Stimulated activated naive B cell treated with anti-CD40 and anti-IgM and Interleukin-4, amounts not matched to agents 10 μg/mL and 1 μg/mL and 100 μg/mL, for 72 hours (primary cell): ENCODE measurements at regions not wholly inside any gene's neighbourhood (a gene's known extent, or its start where the extent isn't known, plus 50 kb on each side); places are given as distances from the start of the nearest gene placed in this dataset.

ENCODE experiments used
- ATAC-seq, 2 donors: fragments of 150-1000 bp; cut with Tn5 transposase; replicated peaks; 2 replicates each; pipeline ENCODE4 v1.10.0; 2021; ENCODE audit warnings: moderate library complexity in 1 of 2
- DNase-seq: peaks from one replicate; pipeline ENCODE4 v3.0.0; 2021
- H3K27ac Mint-ChIP-seq: one replicate; pipeline ENCODE4 v1.8.0; 2022; ENCODE audit warnings: mild to moderate bottlenecking, mixed read lengths
- H3K27me3 Mint-ChIP-seq, 2 donors: one replicate each; pipeline ENCODE4 v1.8.0; 2022; ENCODE audit warnings: mixed read lengths in 2 of 2
- H3K36me3 Mint-ChIP-seq, 2 donors: one replicate each; pipeline ENCODE4 v1.8.0; 2022; ENCODE audit warnings: mixed read lengths in 2 of 2, mild to moderate bottlenecking in 1 of 2
- H3K4me1 Mint-ChIP-seq, 2 donors: one replicate each; pipeline ENCODE4 v1.8.0; 2022; ENCODE audit warnings: mixed read lengths in 2 of 2, mild to moderate bottlenecking in 1 of 2
- H3K4me3 Mint-ChIP-seq, 2 donors: one replicate each; pipeline ENCODE4 v1.8.0; 2022; ENCODE audit warnings: mild to moderate bottlenecking in 2 of 2, mixed read lengths in 2 of 2, moderate library complexity in 1 of 2
- H3K9me3 Mint-ChIP-seq, 2 donors: one replicate each; pipeline ENCODE4 v1.8.0; 2022; ENCODE audit warnings: mixed read lengths in 2 of 2, mild to moderate bottlenecking in 1 of 2

DNA sequence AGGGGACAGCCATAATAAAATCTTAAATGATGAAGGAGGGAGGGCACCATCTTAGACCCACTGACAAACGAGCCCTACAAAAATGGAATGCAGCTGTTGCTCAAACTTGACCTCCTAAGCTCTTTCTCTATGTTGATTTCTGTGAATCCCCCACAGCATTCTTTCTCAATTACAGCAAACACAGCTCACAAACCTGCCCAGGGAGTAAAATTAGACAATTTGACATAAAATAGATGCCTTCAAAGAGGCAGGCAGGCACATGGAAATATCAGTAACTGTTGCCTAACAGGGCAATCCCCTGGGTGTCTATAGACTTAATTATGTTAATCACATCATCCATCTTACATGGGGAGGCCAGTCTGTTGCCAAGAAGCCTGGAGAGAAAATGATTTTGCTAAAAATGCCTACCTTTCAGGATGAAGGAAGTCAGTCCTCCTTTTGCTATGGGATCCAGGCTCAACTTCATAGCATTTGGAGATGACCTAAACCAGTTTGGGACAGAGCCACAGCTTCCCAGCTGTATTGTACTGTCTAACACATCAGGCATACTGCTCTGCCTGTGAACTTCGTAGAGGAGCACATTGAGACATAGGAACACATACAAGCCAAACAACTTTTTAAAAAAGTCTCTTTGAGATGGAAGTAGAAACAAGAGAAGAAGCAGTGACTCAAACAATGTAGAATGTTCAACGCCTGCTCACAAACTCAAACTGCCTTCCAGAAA lies 1177.4 kb downstream of the SORCS1 start:
- DNase-seq = no peak
- H3K27ac Mint-ChIP-seq = no peak overlapping the region
- peaks cover 0 to 1% of the 10 kb centered on the region in 2 donors for H3K9me3 Mint-ChIP-seq
- no peaks in the 10 kb centered on the region for H3K36me3 Mint-ChIP-seq
- H3K27me3 Mint-ChIP-seq = no peaks in the 10 kb centered on the region
- ATAC-seq = no peak
- H3K4me3 Mint-ChIP-seq = no peak overlapping the region
- no peaks in the 10 kb centered on the region for H3K4me1 Mint-ChIP-seq

DNA sequence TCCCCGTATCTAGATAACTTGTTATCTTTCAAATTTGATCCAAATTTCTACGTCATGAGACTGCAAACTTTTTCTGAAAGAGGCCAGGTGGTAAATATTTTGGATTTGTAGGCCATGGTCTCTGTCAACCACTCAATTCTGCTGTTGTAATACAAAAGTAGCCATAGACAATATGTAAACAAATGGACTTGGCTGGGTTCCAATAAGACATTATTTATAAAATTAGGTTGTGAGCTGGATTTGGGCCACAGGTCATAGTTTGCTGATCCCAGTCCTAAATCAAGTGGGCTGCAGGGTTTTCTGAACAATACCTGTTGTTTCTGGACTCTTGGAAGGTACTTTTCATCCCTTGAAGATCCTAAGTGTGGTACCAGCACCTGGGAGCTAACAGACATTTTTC lies 1178.0 kb downstream of the SORCS1 start:
- Mint-ChIP-seq H3K27me3 (no peaks in the 10 kb centered on the region), H3K9me3 (peaks cover 0 to 1% of the 10 kb centered on the region in 2 donors), H3K27ac (no peak overlapping the region), H3K36me3 (no peaks in the 10 kb centered on the region), H3K4me1 (no peaks in the 10 kb centered on the region), H3K4me3 (no peak overlapping the region)
- DNase-seq (no peak), ATAC-seq (no peak)

DNA sequence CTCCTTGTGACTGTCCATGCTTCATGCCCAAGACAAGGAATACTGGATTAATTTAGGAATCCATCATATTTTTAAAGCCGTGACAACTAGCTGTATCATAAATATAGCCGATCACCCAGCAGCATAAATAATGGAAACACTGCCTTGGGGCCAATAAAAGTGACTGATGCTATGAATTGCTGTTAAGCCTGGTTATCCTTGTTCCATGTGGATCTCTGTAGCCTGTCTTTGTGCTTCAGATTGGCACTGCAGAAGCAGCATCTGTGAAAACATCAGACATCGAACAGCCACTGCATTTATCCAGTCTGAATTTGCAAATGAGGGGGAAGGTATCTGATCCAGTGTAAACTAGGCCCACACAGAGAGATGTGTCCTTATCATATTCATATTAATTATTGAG lies 1181.8 kb downstream of the SORCS1 start:
- H3K4me1 Mint-ChIP-seq = no peaks in the 10 kb centered on the region
- ATAC-seq = no peak
- H3K27me3 Mint-ChIP-seq = no peaks in the 10 kb centered on the region
- H3K4me3 Mint-ChIP-seq = no peak overlapping the region
- H3K9me3 Mint-ChIP-seq = no peaks in the 10 kb centered on the region
- H3K36me3 Mint-ChIP-seq = no peaks in the 10 kb centered on the region
- no peak for DNase-seq
- no peak overlapping the region for H3K27ac Mint-ChIP-seq

DNA sequence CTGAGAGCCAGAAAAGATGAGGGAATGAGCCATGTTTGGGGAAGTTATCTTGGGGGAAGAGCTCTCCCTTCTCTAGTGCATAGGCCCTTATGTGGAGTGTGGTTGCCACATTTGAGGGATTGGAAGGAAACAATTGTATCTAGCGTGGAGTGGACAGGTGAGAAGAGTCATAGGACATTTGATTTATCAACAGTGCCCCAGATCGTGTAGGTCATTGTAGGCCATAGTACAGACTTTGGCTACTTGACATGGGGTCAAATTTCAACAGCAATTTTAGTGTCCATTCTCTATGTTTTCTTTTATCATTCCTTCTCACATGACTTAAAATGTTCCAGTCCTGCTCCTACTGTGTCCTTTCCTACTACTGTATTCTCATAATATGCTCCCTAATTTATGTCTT lies 1182.8 kb downstream of the SORCS1 start:
- no peak overlapping the region for H3K27ac Mint-ChIP-seq

DNA sequence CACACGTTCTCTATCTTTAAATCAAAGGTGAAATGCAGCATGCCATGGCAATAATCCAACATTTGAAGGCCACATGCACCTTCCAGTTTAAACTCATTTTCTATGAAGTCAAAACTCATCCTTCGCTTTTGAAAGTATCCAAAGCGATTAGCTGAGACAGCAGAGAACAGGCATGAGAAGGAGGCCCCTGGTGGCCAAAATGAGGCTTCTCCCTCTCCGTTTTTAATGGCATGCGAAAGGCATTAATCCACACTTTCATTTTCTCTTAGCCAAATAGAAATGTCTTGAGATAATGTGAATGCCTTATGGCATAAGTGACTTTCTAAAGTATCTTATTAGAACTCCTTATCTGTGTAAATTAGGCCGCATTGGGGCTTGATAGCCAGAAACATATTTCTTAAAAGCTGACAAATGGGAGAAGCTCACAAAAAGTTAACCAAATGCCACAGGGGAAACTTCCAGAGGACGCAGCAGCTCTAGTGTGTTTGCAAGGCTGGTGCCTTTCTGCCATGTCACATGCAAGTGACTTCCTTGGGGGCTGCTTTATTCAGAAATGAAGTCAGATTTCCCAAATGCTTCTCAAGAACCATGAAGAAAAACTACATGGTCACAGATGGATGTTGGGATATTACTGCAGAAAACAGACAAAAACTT lies 1189.6 kb downstream of the SORCS1 start:
- no peaks in the 10 kb centered on the region for H3K4me1 Mint-ChIP-seq
- H3K4me3 Mint-ChIP-seq = no peak overlapping the region
- no peaks in the 10 kb centered on the region for H3K36me3 Mint-ChIP-seq
- no peak overlapping the region for H3K27ac Mint-ChIP-seq
- DNase-seq = no peak
- H3K27me3 Mint-ChIP-seq = no peaks in the 10 kb centered on the region
- no peaks in the 10 kb centered on the region for H3K9me3 Mint-ChIP-seq
- ATAC-seq = no peak

More for the DNA sequence above, 1182.8 kb downstream of the SORCS1 start:
- DNase-seq (no peak), ATAC-seq (no peak)
- H3K9me3 Mint-ChIP-seq = no peaks in the 10 kb centered on the region
- no peaks in the 10 kb centered on the region for H3K4me1 Mint-ChIP-seq
- H3K4me3 Mint-ChIP-seq = no peak overlapping the region
- H3K27me3 Mint-ChIP-seq = no peaks in the 10 kb centered on the region
- no peaks in the 10 kb centered on the region for H3K36me3 Mint-ChIP-seq

DNA sequence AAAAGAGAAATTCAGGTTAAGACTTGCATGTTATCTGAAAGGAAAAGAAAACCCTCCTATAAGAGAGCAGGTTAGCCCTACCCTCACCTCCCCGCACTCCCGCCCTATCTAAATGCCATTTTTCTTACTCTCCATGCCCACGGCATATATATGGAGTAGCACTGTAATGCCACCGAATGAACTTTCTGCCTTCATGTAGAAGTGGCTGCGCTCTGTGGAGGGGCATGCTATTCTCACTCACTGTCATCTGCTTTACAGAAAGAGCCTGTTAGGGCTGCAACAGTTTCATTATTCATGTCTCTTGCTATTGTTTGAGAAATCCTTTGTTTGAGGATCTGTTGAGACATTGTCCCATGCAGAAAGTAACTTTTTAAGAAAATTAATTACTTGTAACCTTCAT lies 1190.6 kb downstream of the SORCS1 start:
- DNase-seq (no peak), ATAC-seq (no peak)
- Mint-ChIP-seq H3K27me3 (no peaks in the 10 kb centered on the region), H3K36me3 (no peaks in the 10 kb centered on the region), H3K9me3 (no peaks in the 10 kb centered on the region), H3K27ac (no peak overlapping the region), H3K4me1 (no peaks in the 10 kb centered on the region), H3K4me3 (no peak overlapping the region)

DNA sequence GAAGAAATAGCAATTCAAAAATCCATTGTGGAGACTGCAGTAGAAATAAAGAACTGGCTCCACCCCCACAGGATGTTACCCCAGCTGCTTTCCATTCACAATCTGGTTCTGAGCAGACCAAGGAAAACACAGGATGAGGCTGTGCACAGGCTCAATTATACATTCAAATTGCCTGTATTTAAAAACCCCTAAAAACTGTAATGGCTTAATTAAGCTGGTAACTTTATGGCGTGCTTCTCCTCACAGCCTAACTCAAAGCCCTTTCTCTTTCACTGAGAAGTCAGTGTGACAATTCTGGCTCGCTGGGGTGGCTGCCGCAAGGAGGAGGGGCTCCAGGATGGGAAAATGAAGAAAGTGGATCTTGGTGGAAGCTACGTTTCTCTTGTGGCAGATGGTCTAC lies 1191.1 kb downstream of the SORCS1 start:
- Mint-ChIP-seq H3K27ac (no peak overlapping the region), H3K4me1 (no peaks in the 10 kb centered on the region), H3K4me3 (no peak overlapping the region), H3K36me3 (no peaks in the 10 kb centered on the region), H3K9me3 (no peaks in the 10 kb centered on the region), H3K27me3 (no peaks in the 10 kb centered on the region)
- ATAC-seq (no peak), DNase-seq (no peak)

DNA sequence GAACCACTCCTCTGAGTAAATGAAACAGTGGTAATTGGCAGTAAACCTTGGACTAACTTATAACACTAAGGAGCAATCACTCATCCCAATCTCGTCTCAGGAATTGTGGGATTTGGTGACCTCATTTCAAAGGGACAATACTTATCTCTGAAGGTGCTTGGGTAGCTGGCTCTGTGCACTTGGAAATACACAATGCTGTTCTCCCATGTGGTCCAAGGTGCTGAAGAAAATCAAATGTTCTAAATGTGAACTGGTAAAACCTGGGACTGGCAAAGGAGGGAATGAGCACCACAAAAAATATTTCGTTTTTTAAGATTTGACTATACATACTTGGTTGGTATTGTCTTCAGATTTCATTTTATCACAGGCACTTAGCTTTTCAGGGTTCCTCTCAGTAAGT lies 1193.0 kb downstream of the SORCS1 start:
- no peak for ATAC-seq
- H3K9me3 Mint-ChIP-seq = peaks cover 0 to 1% of the 10 kb centered on the region in 2 donors
- DNase-seq = no peak
- no peak overlapping the region for H3K27ac Mint-ChIP-seq
- H3K36me3 Mint-ChIP-seq = no peaks in the 10 kb centered on the region
- H3K4me3 Mint-ChIP-seq = no peak overlapping the region
- no peaks in the 10 kb centered on the region for H3K4me1 Mint-ChIP-seq
- no peaks in the 10 kb centered on the region for H3K27me3 Mint-ChIP-seq

DNA sequence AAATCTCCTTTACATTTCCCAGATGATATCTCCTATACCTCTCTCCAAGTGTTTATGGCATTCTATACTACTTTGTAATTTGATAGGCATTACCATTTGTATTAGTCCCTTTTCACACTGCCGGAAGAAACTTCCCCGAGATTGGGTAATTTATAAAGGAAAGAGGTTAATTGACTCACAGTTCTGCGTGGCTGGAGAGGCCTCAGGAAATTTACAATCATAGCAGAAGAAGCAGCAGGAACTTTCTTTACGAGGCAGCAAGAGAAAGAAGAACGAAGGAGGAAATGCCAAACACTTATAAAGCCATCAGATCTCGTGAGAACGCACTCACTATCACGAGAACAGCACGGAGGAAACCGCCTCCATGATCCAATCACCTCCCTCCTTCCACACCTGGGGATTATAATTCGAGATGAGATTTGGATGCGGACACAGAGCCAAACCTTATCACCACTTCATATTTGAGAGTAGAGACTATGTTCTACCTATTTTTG lies 1194.6 kb downstream of the SORCS1 start:
- DNase-seq (no peak), ATAC-seq (no peak)
- H3K9me3 Mint-ChIP-seq = peaks cover 0 to 1% of the 10 kb centered on the region in 2 donors
- no peak overlapping the region for H3K27ac Mint-ChIP-seq
- no peak overlapping the region for H3K4me3 Mint-ChIP-seq
- no peaks in the 10 kb centered on the region for H3K27me3 Mint-ChIP-seq
- H3K36me3 Mint-ChIP-seq = no peaks in the 10 kb centered on the region
- H3K4me1 Mint-ChIP-seq = no peaks in the 10 kb centered on the region

DNA sequence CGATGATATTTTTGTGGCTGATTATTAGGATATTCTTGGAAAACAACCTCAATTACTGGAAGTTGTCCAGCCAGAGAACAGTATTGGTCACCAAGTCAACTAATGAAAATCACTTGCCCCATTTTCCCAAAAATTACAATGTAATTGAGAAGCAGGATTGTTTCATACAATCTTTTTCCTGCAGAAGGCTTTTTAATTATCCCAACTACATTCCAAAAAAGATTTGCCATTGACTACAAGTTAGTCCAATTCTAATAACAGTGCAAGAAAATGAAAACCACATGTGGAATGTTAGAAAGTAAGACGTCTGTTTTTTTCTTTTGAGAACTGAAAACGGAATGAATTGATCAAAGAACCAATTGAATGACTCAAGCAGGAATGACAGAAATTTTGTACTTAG lies 1195.8 kb downstream of the SORCS1 start:
- no peaks in the 10 kb centered on the region for H3K36me3 Mint-ChIP-seq
- no peak overlapping the region for H3K27ac Mint-ChIP-seq
- peaks cover 0 to 1% of the 10 kb centered on the region in 2 donors for H3K9me3 Mint-ChIP-seq
- no peak for ATAC-seq
- no peaks in the 10 kb centered on the region for H3K4me1 Mint-ChIP-seq
- no peak for DNase-seq
- no peaks in the 10 kb centered on the region for H3K27me3 Mint-ChIP-seq
- H3K4me3 Mint-ChIP-seq = no peak overlapping the region

DNA sequence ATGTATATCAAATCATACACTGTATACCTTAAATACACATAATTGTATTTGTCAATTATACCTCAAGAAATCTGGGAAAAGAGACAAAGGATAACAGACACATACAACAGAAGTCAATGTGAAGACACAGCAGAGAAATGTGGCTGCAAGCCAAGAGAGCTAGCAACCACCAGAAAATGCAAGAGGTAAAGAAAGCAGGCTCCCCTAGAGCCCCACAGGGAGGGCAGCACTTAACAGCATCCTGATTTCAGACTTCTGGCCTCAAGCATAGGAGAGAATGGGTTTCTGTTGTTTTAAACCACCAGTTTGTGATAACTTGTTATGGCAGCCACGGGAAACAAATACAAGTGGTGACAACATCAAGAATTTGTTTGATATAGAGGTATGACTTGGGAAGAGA lies 1197.2 kb downstream of the SORCS1 start:
- H3K4me1 Mint-ChIP-seq = no peaks in the 10 kb centered on the region
- H3K27me3 Mint-ChIP-seq = no peaks in the 10 kb centered on the region
- no peak for DNase-seq
- no peak overlapping the region for H3K27ac Mint-ChIP-seq
- no peak overlapping the region for H3K4me3 Mint-ChIP-seq
- H3K9me3 Mint-ChIP-seq = peaks cover 0 to 1% of the 10 kb centered on the region in 2 donors
- no peak for ATAC-seq
- no peaks in the 10 kb centered on the region for H3K36me3 Mint-ChIP-seq

DNA sequence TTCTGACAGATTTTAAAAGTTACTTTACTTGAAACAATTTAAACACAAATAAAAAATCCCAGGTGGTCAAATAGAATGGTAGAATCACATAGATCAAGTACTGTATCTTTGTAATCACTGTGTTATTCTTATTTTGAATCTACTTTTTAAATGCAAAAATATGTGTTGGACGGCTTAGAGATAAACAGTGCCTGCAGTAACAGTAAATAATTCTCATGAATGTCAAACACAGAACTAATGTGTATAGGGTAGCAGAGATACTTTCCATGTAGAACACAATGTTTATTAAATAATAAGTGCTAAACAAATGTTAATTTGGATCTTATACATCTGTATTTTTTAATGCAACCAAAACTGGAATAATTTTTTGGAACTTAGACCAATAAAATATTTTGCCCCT lies 1199.4 kb downstream of the SORCS1 start:
- no peak for ATAC-seq
- no peaks in the 10 kb centered on the region for H3K36me3 Mint-ChIP-seq
- no peak overlapping the region for H3K27ac Mint-ChIP-seq

DNA sequence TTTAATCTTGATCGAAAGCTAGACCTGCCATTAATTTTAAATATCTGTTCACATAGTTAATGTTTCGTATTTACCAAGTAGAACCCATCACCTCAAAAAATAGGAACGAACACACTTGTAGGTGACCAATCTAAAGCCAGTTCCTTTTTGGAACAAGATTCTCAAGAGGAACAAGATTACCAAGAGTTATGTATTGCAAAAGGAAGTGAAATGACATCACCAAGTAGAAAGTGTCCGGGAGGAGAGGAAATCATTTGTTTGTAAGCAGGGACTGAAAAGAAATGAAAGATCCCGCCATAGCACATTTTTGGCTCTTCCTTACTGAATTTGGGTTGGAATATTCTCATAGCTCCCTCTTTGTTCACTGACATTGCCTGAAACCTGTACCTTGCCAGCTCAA lies 1200.5 kb downstream of the SORCS1 start:
- peaks cover 0 to 1% of the 10 kb centered on the region in 2 donors for H3K9me3 Mint-ChIP-seq
- H3K36me3 Mint-ChIP-seq = no peaks in the 10 kb centered on the region
- ATAC-seq (no peak), DNase-seq (no peak)
- H3K4me1 Mint-ChIP-seq = no peaks in the 10 kb centered on the region
- H3K27ac Mint-ChIP-seq = no peak overlapping the region
- H3K4me3 Mint-ChIP-seq = no peak overlapping the region
- no peaks in the 10 kb centered on the region for H3K27me3 Mint-ChIP-seq

More for the DNA sequence above, 1199.4 kb downstream of the SORCS1 start:
- H3K9me3 Mint-ChIP-seq = peaks cover 0 to 1% of the 10 kb centered on the region in 2 donors
- no peaks in the 10 kb centered on the region for H3K4me1 Mint-ChIP-seq
- no peaks in the 10 kb centered on the region for H3K27me3 Mint-ChIP-seq
- H3K4me3 Mint-ChIP-seq = no peak overlapping the region
- DNase-seq = no peak

DNA sequence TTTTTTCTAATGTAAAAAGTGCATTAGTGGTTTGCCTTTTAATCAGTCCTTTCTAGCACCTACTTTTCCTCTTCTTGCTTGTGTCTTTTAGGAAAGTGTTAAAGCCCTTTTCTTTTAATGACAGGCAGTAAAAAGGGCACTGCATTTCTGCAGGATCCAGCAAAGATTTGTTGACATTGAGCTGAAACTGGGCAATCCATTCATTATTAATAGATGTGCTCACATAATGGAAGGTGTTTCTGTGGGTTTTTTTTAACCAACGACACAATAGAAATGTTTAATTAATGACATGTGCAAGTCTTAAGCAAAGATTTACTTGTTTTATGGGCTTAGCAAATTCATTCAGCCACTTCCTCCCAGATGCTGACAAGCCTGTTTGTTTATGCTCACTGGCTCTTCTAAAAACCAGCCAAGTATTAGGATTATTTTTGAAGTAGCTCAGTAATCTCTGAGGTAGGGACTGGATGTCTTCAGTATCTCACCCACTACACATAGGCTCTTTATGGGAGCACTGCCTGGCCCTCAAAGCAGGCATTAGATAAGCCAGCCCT lies 1201.1 kb downstream of the SORCS1 start:
- H3K27me3 Mint-ChIP-seq = no peaks in the 10 kb centered on the region
- H3K4me1 Mint-ChIP-seq = no peaks in the 10 kb centered on the region
- H3K9me3 Mint-ChIP-seq = peaks cover 0 to 1% of the 10 kb centered on the region in 2 donors
- H3K36me3 Mint-ChIP-seq = no peaks in the 10 kb centered on the region
- DNase-seq = no peak
- ATAC-seq = no peak
- H3K4me3 Mint-ChIP-seq = no peak overlapping the region
- no peak overlapping the region for H3K27ac Mint-ChIP-seq

DNA sequence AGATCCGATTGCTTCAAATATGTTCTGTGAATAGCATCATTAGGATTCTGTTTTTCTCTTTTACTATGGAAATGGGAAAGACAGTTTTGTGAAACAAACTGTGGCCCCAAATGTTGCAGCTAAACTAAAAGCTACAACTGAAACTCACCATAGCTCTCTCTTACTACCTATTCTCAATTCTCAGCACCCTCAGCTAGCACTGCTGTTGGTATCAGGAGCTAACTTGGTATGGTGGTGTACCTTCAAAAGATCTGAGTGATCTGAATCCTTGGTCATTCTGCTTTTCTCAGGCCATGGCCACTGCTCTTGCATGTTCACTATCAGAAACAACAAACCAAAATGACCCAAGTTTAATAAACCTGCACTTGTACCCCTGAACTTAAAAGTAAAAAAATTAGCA lies 1208.0 kb downstream of the SORCS1 start:
- Mint-ChIP-seq H3K27me3 (no peaks in the 10 kb centered on the region), H3K4me3 (no peak overlapping the region), H3K9me3 (peaks cover 0 to 2% of the 10 kb centered on the region in 2 donors), H3K4me1 (no peaks in the 10 kb centered on the region), H3K36me3 (no peaks in the 10 kb centered on the region), H3K27ac (no peak overlapping the region)
- ATAC-seq = no peak
- DNase-seq = no peak
